Endothelial cell of umbilical vein (primary cell): ENCODE measurements at regions not wholly inside any gene's neighbourhood (a gene's known extent, or its start where the extent isn't known, plus 50 kb on each side); places are given as distances from the start of the nearest gene placed in this dataset.

ENCODE experiments used
- BruUV-seq: library from RNA; stranded (reverse); fragments of 400-500 nt; replicated peaks from 2 replicates; lab custom pipeline; 2021; lab: Mats Ljungman, UMichigan
- CTCF ChIA-PET: fragments of 300-600, 350-600 bp; sonication (Branson Sonifier 250); formaldehyde crosslinking; loops from one replicate; lab custom pipeline; 2021; ENCODE audit warnings: antibody characterized with exemption, inconsistent platforms; lab: Charles Lee
- POLR2A ChIA-PET: fragments of 300-600, 350-600 bp; sonication (Branson Sonifier 250); formaldehyde crosslinking; loops from one replicate; lab custom pipeline; 2021; ENCODE audit warnings: antibody characterized with exemption, inconsistent platforms; lab: Charles Lee
- DNase-seq: peaks from one replicate; pipeline ENCODE4 v3.0.0-alpha.2; 2011; ENCODE audit warnings: low read depth, low spot score
- FAIRE-seq: peaks from 2 replicates; lab custom pipeline; 2011; peaks lifted over from hg19 to GRCh38; lab: Jason Lieb, UNC
- H2AFZ ChIP-seq: 2 replicates; pipeline ENCODE4 v1.6.0; 2012; ENCODE audit warnings: low read depth, low read length, control low read depth, inconsistent platforms
- H3K27ac ChIP-seq: 2 replicates; pipeline ENCODE4 v1.5.1; 2011; ENCODE audit warnings: low read depth, mild to moderate bottlenecking, control low read depth, low read length, moderate library complexity; ENCODE audit not compliant: insufficient read depth
- H3K27me3 ChIP-seq, 2 experiments: 2 replicates each; pipeline versions ENCODE4 v1.6.0 to v1.6.1; 2011; ENCODE audit warnings: low read length in 2 of 2, mixed read lengths in 1 of 2; ENCODE audit not compliant: control insufficient read depth in 2 of 2, insufficient read depth in 2 of 2
- H3K36me3 ChIP-seq, 2 experiments: 2 replicates in 1 of 2; 3 replicates in 1 of 2; pipeline ENCODE4 v1.5.1; 2011; ENCODE audit warnings: low read length in 2 of 2, mild to moderate bottlenecking in 1 of 2, moderate library complexity in 1 of 2; ENCODE audit not compliant: control insufficient read depth in 2 of 2, insufficient read depth in 2 of 2; ENCODE audit errors: extremely low read depth in 1 of 2
- H3K4me1 ChIP-seq: 3 replicates; pipeline ENCODE4 v1.5.1; 2011; ENCODE audit warnings: mild to moderate bottlenecking, low read length; ENCODE audit not compliant: control insufficient read depth, insufficient read depth; ENCODE audit errors: extremely low read depth
- H3K4me2 ChIP-seq: 2 replicates; pipeline ENCODE4 v1.6.1; 2011; ENCODE audit warnings: low read length, control low read depth, mixed read lengths; ENCODE audit not compliant: insufficient read depth
- H3K4me3 ChIP-seq, 3 experiments: fragments of 200-600 bp in 1 of 3; sonication (generic), shearing (Covaris generic) in 1 of 3; replicated peaks in 1 of 3; 2 replicates each; pipeline ENCODE4 v1.5.1; 2011 to 2016; ENCODE audit warnings: control low read depth in 3 of 3, low read length in 3 of 3, mild to moderate bottlenecking in 2 of 3, inconsistent platforms in 1 of 3, low read depth in 1 of 3, moderate library complexity in 1 of 3; ENCODE audit not compliant: insufficient read depth in 1 of 3
- H3K79me2 ChIP-seq: 2 replicates; pipeline ENCODE4 v1.6.0; 2012; ENCODE audit warnings: low read length, inconsistent platforms; ENCODE audit not compliant: control insufficient read depth, insufficient read depth
- H3K9ac ChIP-seq: replicated peaks from 2 replicates; pipeline ENCODE3; 2011; ENCODE audit warnings: low read length, control low read depth; ENCODE audit not compliant: insufficient read depth; ENCODE audit errors: extremely low read depth
- H3K9me1 ChIP-seq: replicated peaks from 3 replicates; pipeline ENCODE4 v1.6.0; 2011; ENCODE audit warnings: mild to moderate bottlenecking, low read length; ENCODE audit not compliant: control insufficient read depth, insufficient read depth; ENCODE audit errors: extremely low read depth
- H3K9me3 ChIP-seq: replicated peaks from 2 replicates; pipeline ENCODE4 v1.5.1; 2012; ENCODE audit warnings: low read length, inconsistent platforms; ENCODE audit not compliant: control insufficient read depth, insufficient read depth
- H4K20me1 ChIP-seq: replicated peaks from 2 replicates; pipeline ENCODE3; 2011; ENCODE audit warnings: mild to moderate bottlenecking, low read length; ENCODE audit not compliant: control insufficient read depth, insufficient read depth; ENCODE audit errors: extremely low read depth
- CTCF ChIP-seq, 2 donors: IDR thresholded peaks; 1 replicate in 1 of 2; 2 replicates in 1 of 2; pipeline ENCODE4 v1.5.1; 2011; ENCODE audit warnings: low read length in 2 of 2, mild to moderate bottlenecking in 2 of 2, moderate library complexity in 2 of 2, control low read depth in 1 of 2, inconsistent platforms in 1 of 2, low read depth in 1 of 2; ENCODE audit not compliant: insufficient read depth in 1 of 2; ENCODE audit errors: extremely low read depth in 1 of 2
- EZH2 ChIP-seq: IDR thresholded peaks from 2 replicates; pipeline ENCODE4 v1.6.1; 2012; ENCODE audit warnings: borderline replicate concordance, low read depth, mild to moderate bottlenecking, moderate library complexity, low read length, inconsistent platforms; ENCODE audit not compliant: severe bottlenecking
- FOS ChIP-seq: IDR thresholded peaks from 2 replicates; pipeline ENCODE4 v1.6.1; 2011; ENCODE audit warnings: mild to moderate bottlenecking, low read length, moderate library complexity, borderline replicate concordance; ENCODE audit not compliant: insufficient read depth
- GATA2 ChIP-seq: IDR thresholded peaks from 2 replicates; pipeline ENCODE4 v1.7.0; 2011; ENCODE audit warnings: low read depth, mild to moderate bottlenecking, moderate library complexity, mixed read lengths, low read length; ENCODE audit not compliant: insufficient read length, insufficient read depth
- JUN ChIP-seq: IDR thresholded peaks from 2 replicates; pipeline ENCODE4 v1.6.1; 2011; ENCODE audit warnings: borderline replicate concordance, low read depth; ENCODE audit not compliant: insufficient read length, insufficient read depth
- MAX ChIP-seq: IDR thresholded peaks from 2 replicates; pipeline ENCODE4 v1.6.1; 2011; ENCODE audit not compliant: insufficient read depth, insufficient read length
- MYC ChIP-seq: IDR thresholded peaks from one replicate; pipeline ENCODE4 v1.6.1; 2011; ENCODE audit warnings: mild to moderate bottlenecking, low read depth, low read length
- POLR2A ChIP-seq: IDR thresholded peaks from 2 replicates; pipeline ENCODE4 v1.6.1; 2012; ENCODE audit warnings: low read depth, mild to moderate bottlenecking, control low read depth, low read length
- POLR2AphosphoS5 ChIP-seq: IDR thresholded peaks from 2 replicates; pipeline ENCODE4 v1.6.1; 2012; ENCODE audit warnings: low read depth, mild to moderate bottlenecking, control low read depth, low read length, moderate library complexity; ENCODE audit not compliant: insufficient read depth
- dilution Hi-C: fragments of 300-500 bp; cut with MboI; formaldehyde crosslinking; loops from one replicate; pipeline ENCODE4 v1.15.0; 2019; ENCODE audit warnings: low sequenced_read_pairs; ENCODE audit not compliant: extremely low pct_ligation_motif_present
- intact Hi-C: fragments of 100-400 bp; cut with micrococcal nuclease; formaldehyde crosslinking; loops from one replicate; pipeline ENCODE4 v1.10.0; 2022

- no TSS peak for BruUV-seq
- no peak for DNase-seq
- POLR2A ChIA-PET: no interaction called here
Observed at GRCh38 chr10:112871021-112871420, 79.0 kb upstream of the TCF7L2 start.

More at GRCh38 chr10:112871021-112871420, 79.0 kb upstream of the TCF7L2 start:
- no peak overlapping the region for H3K4me3 ChIP-seq
- dilution Hi-C loops (no loop called here), intact Hi-C loops (no loop called here)
- H3K9ac ChIP-seq: no peak overlapping the region
- no peak overlapping the region for H3K4me2 ChIP-seq
- H3K27ac ChIP-seq: no peak overlapping the region
- no peak for TF ChIP-seq CTCF (IDR thresholded peaks at IDR 0.05; ENCODE audit: extremely low read depth in 1 of 2, insufficient read depth in 1 of 2, low read depth in 1 of 2, low read length in 2 of 2)
- no peak for TF ChIP-seq EZH2
- no peak for TF ChIP-seq POLR2AphosphoS5
- TF ChIP-seq MYC: no peak
- no peak for TF ChIP-seq FOS
- no peak for TF ChIP-seq JUN
- TF ChIP-seq POLR2A: no peak
- TF ChIP-seq MAX: no peak
- no peak for TF ChIP-seq GATA2
- CTCF ChIA-PET: interaction anchor here (1.1 kb wide), 1 partner anchor 9 kb away, joined by 4 read pairs; no protein-coding TSS in a partner anchor
- H3K79me2 ChIP-seq: no peaks in the 10 kb centered on the region
- no peaks in the 10 kb centered on the region for H3K9me3 ChIP-seq
- no peak overlapping the region for H2AFZ ChIP-seq
- no peaks in the 10 kb centered on the region for H3K27me3 ChIP-seq
- H3K36me3 ChIP-seq: no peaks in the 10 kb centered on the region
- no peak for FAIRE-seq
- no peaks in the 10 kb centered on the region for H3K9me1 ChIP-seq
- H4K20me1 ChIP-seq: no peaks in the 10 kb centered on the region
- no peaks in the 10 kb centered on the region for H3K4me1 ChIP-seq
